OCI-LY1 (cell line): ENCODE measurements at regions not wholly inside any gene's neighbourhood (a gene's known extent, or its start where the extent isn't known, plus 50 kb on each side); places are given as distances from the start of the nearest gene placed in this dataset.

Experiments
- H2AFZ ChIP-seq: fragments of 200-600 bp; sonication (generic), shearing (Covaris generic); 2 replicates; pipeline ENCODE4 v1.6.0; 2014; ENCODE audit warnings: antibody characterized with exemption, mild to moderate bottlenecking, low read length
- H3F3A ChIP-seq: fragments of 200-600 bp; sonication (generic), shearing (Covaris generic); 2 replicates; pipeline ENCODE4 v1.6.0; 2014; ENCODE audit warnings: mild to moderate bottlenecking, antibody characterized with exemption, low read length, moderate library complexity; ENCODE audit not compliant: insufficient read depth
- H3K27ac ChIP-seq: fragments of 200-600 bp; sonication (generic); 2 replicates; pipeline ENCODE4 v1.5.1; 2014; ENCODE audit warnings: low read length, mixed run types, mild to moderate bottlenecking, low read depth; ENCODE audit not compliant: poor library complexity, severe bottlenecking
- H3K27me3 ChIP-seq: fragments of 200-600 bp; sonication (generic); 2 replicates; pipeline ENCODE4 v1.6.0; 2014; ENCODE audit warnings: antibody characterized with exemption, mild to moderate bottlenecking, low read length, moderate library complexity; ENCODE audit not compliant: insufficient read depth
- H3K36me3 ChIP-seq: fragments of 200-600 bp; sonication (generic); 2 replicates; pipeline ENCODE4 v1.6.1; 2014; ENCODE audit warnings: mild to moderate bottlenecking, antibody characterized with exemption, low read length, moderate library complexity, mixed read lengths; ENCODE audit not compliant: insufficient read depth
- H3K4me1 ChIP-seq: fragments of 200-600 bp; sonication (generic); 2 replicates; pipeline ENCODE4 v1.5.1; 2014; ENCODE audit warnings: mild to moderate bottlenecking, low read length, moderate library complexity; ENCODE audit not compliant: insufficient read depth, severe bottlenecking
- H3K4me2 ChIP-seq: fragments of 200-600 bp; sonication (generic), shearing (Covaris generic); 2 replicates; pipeline ENCODE4 v1.6.1; 2014; ENCODE audit warnings: low read length
- H3K4me3 ChIP-seq: fragments of 200-600 bp; sonication (generic); 2 replicates; pipeline ENCODE4 v1.5.1; 2014; ENCODE audit warnings: low read length, low read depth, mild to moderate bottlenecking, mixed read lengths; ENCODE audit not compliant: poor library complexity, severe bottlenecking
- H3K79me2 ChIP-seq: fragments of 200-600 bp; shearing (Covaris generic); 2 replicates; pipeline ENCODE4 v1.6.1; 2016; ENCODE audit warnings: mixed run types, low read length, mixed read lengths; ENCODE audit not compliant: insufficient read depth
- H3K9ac ChIP-seq: fragments of 200-600 bp; sonication (generic), shearing (Covaris generic); 2 replicates; pipeline ENCODE4 v1.6.1; 2014; ENCODE audit warnings: mild to moderate bottlenecking, low read length, mixed read lengths
- H3K9me2 ChIP-seq: fragments of 200-600 bp; sonication (generic), shearing (Covaris generic); 2 replicates; pipeline ENCODE4 v1.6.1; 2014; ENCODE audit warnings: low read depth, mild to moderate bottlenecking, low read length, mixed read lengths
- H3K9me3 ChIP-seq: fragments of 200-600 bp; shearing (Covaris generic); 2 replicates; pipeline ENCODE4 v1.6.1; 2014; ENCODE audit warnings: low read length, mixed read lengths
- H4K20me1 ChIP-seq: fragments of 200-600 bp; sonication (generic), shearing (Covaris generic); 2 replicates; pipeline ENCODE4 v1.6.0; 2016; ENCODE audit warnings: mild to moderate bottlenecking, low read length; ENCODE audit not compliant: insufficient read depth
- CTCF ChIP-seq: fragments of 200-600 bp; sonication (generic), shearing (Covaris generic); IDR thresholded peaks from 2 replicates; pipeline ENCODE4 v1.5.1; 2017; ENCODE audit warnings: mild to moderate bottlenecking, antibody characterized with exemption, low read length, moderate library complexity, mixed read lengths
- EZH2 ChIP-seq: fragments of 200-600 bp; sonication (generic), shearing (Covaris generic); IDR thresholded peaks from 2 replicates; pipeline ENCODE4 v1.8.0; 2017; ENCODE audit warnings: borderline replicate concordance, mixed run types, mild to moderate bottlenecking, antibody characterized with exemption, low read length, moderate library complexity, mixed read lengths

- Histone ChIP-seq H3K9me2 (no peaks in the 10 kb centered on the region), H3K4me3 (no peak overlapping the region), H3K27me3 (0 out of 2 replicates have a peak, but pooled peaks cover 5% of the 10 kb centered on the region), H2AFZ (no peak overlapping the region), H3K9me3 (no peaks in the 10 kb centered on the region), H3K4me1 (no peaks in the 10 kb centered on the region), H4K20me1 (no peaks in the 10 kb centered on the region), H3K36me3 (no peaks in the 10 kb centered on the region), H3K79me2 (no peaks in the 10 kb centered on the region), H3K9ac (no peak overlapping the region), H3K27ac (no peak overlapping the region), H3K4me2 (no peak overlapping the region), H3F3A (no peaks in the 10 kb centered on the region)
- TF ChIP-seq EZH2 (no peak), CTCF (no peak)
Measured at GRCh38 chr3:72576563-72576962, 271.7 kb downstream of the SHQ1 start.

DNA sequence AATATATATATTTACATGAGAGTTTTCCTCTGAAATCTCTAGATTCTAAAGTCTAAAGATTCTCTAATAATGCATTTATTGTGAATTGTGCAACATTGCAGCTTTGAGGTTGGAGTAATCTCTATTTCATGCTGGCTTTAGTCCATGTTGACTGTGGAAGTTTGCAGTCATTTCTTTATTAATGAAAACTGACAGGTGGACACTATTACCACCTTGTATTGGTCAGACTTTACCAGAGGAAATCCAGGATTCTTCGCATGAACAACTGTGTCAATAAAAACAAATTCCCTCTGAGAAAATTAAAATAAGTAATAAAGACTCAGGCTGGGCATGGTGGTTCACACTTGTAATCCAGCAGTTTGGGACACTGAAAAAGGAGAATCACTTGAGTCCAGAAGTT is 274.1 kb downstream of the SHQ1 start:
- 0 out of 2 replicates have a peak, but pooled peaks cover 5% of the 10 kb centered on the region for H3K27me3 ChIP-seq
- no peaks in the 10 kb centered on the region for H3K36me3 ChIP-seq
- H3K9me3 ChIP-seq, result no peaks in the 10 kb centered on the region
- H2AFZ ChIP-seq, result no peak overlapping the region
- no peak overlapping the region for H3K4me3 ChIP-seq
- no peaks in the 10 kb centered on the region for H4K20me1 ChIP-seq
- H3K27ac ChIP-seq, result no peak overlapping the region
- no peak overlapping the region for H3K9ac ChIP-seq
- no peaks in the 10 kb centered on the region for H3K4me1 ChIP-seq
- no peaks in the 10 kb centered on the region for H3F3A ChIP-seq
- H3K4me2 ChIP-seq, result no peak overlapping the region
- no peaks in the 10 kb centered on the region for H3K9me2 ChIP-seq
- H3K79me2 ChIP-seq, result no peaks in the 10 kb centered on the region
- TF ChIP-seq CTCF (no peak), EZH2 (no peak)

DNA sequence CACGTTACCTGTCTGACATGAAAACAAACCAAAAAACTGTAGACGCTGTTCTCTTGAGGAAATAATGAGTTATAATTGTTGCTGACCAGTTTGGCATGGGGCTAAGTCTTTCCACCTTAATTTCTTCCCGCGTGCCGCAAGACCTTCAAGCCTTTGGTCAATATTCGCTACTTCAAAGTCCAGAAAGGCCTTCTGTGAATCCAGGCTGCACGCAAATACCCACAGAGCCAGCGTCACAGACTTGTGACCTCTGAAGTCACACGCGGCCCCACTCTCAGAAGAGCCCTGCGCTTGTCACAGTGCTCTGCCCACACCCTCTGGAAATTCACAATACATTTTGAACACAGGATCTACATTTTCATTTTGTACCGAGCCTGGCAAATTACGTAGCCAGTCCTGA is 275.2 kb downstream of the SHQ1 start:
- no peaks in the 10 kb centered on the region for H3K9me2 ChIP-seq
- H3K36me3 ChIP-seq, result no peaks in the 10 kb centered on the region
- H3K4me3 ChIP-seq, result no peak overlapping the region
- TF ChIP-seq CTCF (no peak), EZH2 (no peak)
- no peaks in the 10 kb centered on the region for H3K79me2 ChIP-seq
- no peaks in the 10 kb centered on the region for H4K20me1 ChIP-seq
- no peaks in the 10 kb centered on the region for H3K4me1 ChIP-seq
- no peak overlapping the region for H3K9ac ChIP-seq
- no peaks in the 10 kb centered on the region for H3K9me3 ChIP-seq
- H2AFZ ChIP-seq, result no peak overlapping the region
- 0 out of 2 replicates have a peak, but pooled peaks cover 5% of the 10 kb centered on the region for H3K27me3 ChIP-seq
- no peak overlapping the region for H3K27ac ChIP-seq
- no peak overlapping the region for H3K4me2 ChIP-seq
- H3F3A ChIP-seq, result no peaks in the 10 kb centered on the region
